Nephron progenitor cell (in vitro differentiated cells): ENCODE measurements at regions not wholly inside any gene's neighbourhood (a gene's known extent, or its start where the extent isn't known, plus 50 kb on each side); places are given as distances from the start of the nearest gene placed in this dataset.

Experiments
- DNase-seq: peaks from one replicate; pipeline ENCODE4 v3.0.0; 2021
- H3K27ac Mint-ChIP-seq: 2 replicates; pipeline ENCODE4 v1.8.0; 2021; ENCODE audit warnings: mild to moderate bottlenecking, moderate library complexity, mixed read lengths
- H3K27me3 Mint-ChIP-seq: 2 replicates; pipeline ENCODE4 v1.8.0; 2021; ENCODE audit warnings: mild to moderate bottlenecking, low read depth, mixed read lengths; ENCODE audit not compliant: poor library complexity
- H3K36me3 Mint-ChIP-seq: 2 replicates; pipeline ENCODE4 v1.8.0; 2021; ENCODE audit warnings: low read depth, mixed read lengths
- H3K4me1 Mint-ChIP-seq: 2 replicates; pipeline ENCODE4 v1.8.0; 2021; ENCODE audit warnings: mixed read lengths
- H3K4me3 Mint-ChIP-seq: 2 replicates; pipeline ENCODE4 v1.8.0; 2021; ENCODE audit warnings: mild to moderate bottlenecking, moderate library complexity, mixed read lengths
- H3K9me3 Mint-ChIP-seq: 2 replicates; pipeline ENCODE4 v1.8.0; 2021; ENCODE audit warnings: mild to moderate bottlenecking, moderate library complexity, mixed read lengths
- TF ChIP-seq, protein P1 (sequence below): fragments of 200-600 bp; sonication (generic); IDR thresholded peaks from 2 replicates; pipeline ENCODE4 v1.5.0; 2021; ENCODE audit warnings: antibody characterized with exemption

DNA sequence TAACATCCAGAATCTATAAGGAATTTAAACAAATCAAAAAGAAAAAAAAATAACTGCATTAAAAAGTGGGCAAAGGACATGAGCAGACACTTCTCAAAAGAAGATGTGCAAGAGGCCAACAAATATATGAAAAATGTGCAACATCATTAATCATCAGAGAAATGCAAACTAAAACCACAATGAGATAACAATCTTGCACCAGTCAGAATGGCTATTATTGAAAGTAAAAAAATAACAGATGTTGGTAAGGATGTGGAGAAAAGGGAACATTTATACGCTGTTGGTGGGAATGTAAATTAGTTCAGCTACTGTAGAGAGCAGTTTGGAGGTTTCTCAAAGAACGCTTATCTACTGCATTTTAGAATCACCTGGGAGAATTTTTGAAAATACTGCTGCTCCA lies 186.1 kb downstream of the OTOL1 start:
- H3K4me1 Mint-ChIP-seq = no peaks in the 10 kb centered on the region
- TF ChIP-seq, protein P1, sequence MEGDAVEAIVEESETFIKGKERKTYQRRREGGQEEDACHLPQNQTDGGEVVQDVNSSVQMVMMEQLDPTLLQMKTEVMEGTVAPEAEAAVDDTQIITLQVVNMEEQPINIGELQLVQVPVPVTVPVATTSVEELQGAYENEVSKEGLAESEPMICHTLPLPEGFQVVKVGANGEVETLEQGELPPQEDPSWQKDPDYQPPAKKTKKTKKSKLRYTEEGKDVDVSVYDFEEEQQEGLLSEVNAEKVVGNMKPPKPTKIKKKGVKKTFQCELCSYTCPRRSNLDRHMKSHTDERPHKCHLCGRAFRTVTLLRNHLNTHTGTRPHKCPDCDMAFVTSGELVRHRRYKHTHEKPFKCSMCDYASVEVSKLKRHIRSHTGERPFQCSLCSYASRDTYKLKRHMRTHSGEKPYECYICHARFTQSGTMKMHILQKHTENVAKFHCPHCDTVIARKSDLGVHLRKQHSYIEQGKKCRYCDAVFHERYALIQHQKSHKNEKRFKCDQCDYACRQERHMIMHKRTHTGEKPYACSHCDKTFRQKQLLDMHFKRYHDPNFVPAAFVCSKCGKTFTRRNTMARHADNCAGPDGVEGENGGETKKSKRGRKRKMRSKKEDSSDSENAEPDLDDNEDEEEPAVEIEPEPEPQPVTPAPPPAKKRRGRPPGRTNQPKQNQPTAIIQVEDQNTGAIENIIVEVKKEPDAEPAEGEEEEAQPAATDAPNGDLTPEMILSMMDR = no peak
- H3K27me3 Mint-ChIP-seq = no peaks in the 10 kb centered on the region
- no peak overlapping the region for H3K27ac Mint-ChIP-seq
- H3K36me3 Mint-ChIP-seq = no peaks in the 10 kb centered on the region
- H3K9me3 Mint-ChIP-seq = no peaks in the 10 kb centered on the region
- no peak overlapping the region for H3K4me3 Mint-ChIP-seq
- DNase-seq = no peak

DNA sequence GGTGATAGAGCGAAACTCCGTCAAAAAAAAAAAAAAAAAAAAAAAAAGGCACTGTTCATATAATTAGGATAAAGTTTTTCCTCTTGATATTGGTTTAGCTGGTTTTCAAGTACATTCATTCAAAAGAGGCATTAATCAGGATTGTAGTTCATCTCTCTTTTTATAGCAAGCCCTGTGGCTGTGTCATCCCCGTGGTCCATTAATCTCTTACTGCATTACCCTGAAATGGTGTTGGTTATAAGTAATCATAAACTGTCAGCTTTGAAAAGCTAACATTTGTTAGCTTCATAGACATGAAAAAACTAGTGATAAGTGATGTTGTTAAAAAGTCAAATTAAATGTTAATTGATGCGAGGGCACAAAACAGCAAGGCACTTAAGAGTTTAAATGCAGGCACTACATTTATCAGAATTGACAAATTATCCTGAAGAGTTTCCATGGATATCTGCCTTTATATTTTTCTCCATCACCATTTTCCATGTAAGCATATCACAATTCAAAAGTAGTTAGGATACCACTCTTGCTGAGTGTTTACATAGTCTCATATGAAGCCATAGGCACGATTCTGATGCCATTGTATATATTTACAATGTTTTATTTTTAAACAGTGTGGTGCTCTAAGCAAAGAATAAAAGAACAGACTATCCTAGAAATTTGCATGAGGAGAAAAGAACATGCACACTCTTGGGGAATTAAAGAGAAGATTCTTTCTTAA lies 193.1 kb downstream of the OTOL1 start:
- H3K9me3 Mint-ChIP-seq = no peaks in the 10 kb centered on the region
- no peaks in the 10 kb centered on the region for H3K36me3 Mint-ChIP-seq
- DNase-seq = no peak
- H3K4me1 Mint-ChIP-seq = peaks cover 2% of the 10 kb centered on the region
- no peaks in the 10 kb centered on the region for H3K27me3 Mint-ChIP-seq
- TF ChIP-seq, protein P1 = no peak
- H3K27ac Mint-ChIP-seq = no peak overlapping the region
- H3K4me3 Mint-ChIP-seq = no peak overlapping the region

DNA sequence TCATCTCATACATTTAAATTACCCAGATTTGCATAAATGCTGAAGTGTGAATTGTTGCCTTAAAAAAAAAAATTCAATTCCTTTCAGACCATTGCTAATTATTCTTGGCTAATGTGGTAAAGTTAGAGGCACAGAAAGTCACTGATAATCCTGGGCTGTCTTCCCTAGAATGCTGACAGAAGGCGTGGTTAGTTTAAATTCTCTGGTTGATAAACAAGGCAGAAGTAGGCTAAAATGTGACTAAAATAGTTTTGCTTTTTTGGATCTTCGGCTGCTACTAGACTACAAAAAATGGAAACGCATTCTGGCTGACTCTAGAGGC lies 193.7 kb downstream of the OTOL1 start:
- Mint-ChIP-seq H3K36me3 (no peaks in the 10 kb centered on the region), H3K9me3 (no peaks in the 10 kb centered on the region), H3K27me3 (no peaks in the 10 kb centered on the region), H3K27ac (no peak overlapping the region), H3K4me3 (no peak overlapping the region), H3K4me1 (peaks cover 7% of the 10 kb centered on the region)
- no peak for DNase-seq
- TF ChIP-seq, protein P1 = no peak

DNA sequence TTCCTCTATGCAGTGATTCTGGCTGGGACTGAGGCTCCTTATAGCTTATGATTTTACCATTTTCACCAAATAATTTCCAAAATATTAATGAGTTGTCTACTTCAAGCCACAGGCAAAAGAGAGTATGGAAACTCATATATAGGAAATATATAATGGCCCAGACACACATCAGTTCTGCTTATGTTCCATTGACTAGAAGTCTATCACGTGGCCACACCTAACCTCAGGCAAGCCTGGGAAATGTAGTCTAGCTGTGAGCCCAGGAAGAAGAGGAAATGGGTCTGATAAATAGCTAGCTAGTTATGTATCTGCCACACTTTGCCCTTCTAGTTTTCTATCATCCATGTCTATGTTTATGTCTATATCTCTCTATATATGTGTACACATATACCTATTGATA lies 195.1 kb downstream of the OTOL1 start:
- Mint-ChIP-seq H3K27ac (no peak overlapping the region), H3K4me1 (peaks cover 8% of the 10 kb centered on the region), H3K36me3 (no peaks in the 10 kb centered on the region), H3K9me3 (no peaks in the 10 kb centered on the region), H3K4me3 (no peak overlapping the region), H3K27me3 (no peaks in the 10 kb centered on the region)
- DNase-seq = no peak
- TF ChIP-seq, protein P1 = no peak

DNA sequence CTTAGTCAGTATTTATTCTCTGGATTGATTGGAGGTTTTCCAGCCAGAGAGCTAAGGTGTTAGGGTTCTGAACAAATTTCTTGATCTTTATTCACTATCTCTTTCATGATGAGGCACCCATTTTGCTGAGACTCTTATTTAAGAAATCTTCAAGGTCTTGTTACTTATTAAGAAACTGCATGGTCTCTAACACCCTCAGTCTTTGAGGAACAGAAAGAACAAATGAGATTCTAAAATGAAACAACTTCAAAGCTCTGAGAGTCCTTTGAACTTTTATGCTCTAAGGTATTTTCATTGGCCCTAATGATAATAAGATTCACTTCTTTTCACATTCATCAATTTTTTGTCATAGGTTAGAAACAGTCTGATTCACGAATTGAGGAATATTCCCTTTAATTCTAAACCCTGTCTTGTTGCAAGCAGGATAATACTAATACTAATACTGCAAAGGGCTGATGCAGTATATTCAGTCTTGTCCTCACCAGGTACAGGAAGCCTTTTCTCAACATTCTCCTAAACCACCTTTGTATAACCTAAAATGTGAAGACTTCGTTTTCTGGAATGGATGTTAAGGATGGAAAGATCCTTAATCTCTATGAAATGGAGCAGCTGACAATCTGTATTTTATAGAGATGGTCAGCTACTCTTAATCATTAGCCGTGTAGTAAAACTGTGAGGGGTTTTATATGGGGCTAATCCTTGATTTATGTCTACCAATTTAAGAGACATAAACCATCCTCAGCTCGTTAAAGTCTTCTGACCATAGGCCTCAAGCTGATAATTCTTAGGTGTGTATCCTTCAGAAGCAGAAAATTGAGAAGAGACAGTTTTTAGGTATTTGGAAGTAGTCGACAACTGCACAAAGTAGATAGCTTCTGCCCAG lies 198.3 kb downstream of the OTOL1 start:
- Mint-ChIP-seq H3K36me3 (no peaks in the 10 kb centered on the region), H3K27ac (no peak overlapping the region), H3K9me3 (no peaks in the 10 kb centered on the region), H3K27me3 (no peaks in the 10 kb centered on the region), H3K4me3 (no peak overlapping the region), H3K4me1 (peaks cover 8% of the 10 kb centered on the region)
- DNase-seq = no peak
- TF ChIP-seq, protein P1 = no peak
